ENCODE measurements at regions not wholly inside any gene's neighbourhood (a gene's known extent, or its start where the extent isn't known, plus 50 kb on each side); places are given as distances from the start of the nearest gene placed in this dataset.

- TF ChIP-seq CTCF (conservative IDR thresholded peaks at IDR 0.05) (no peak), ZFX (IDR thresholded peaks at IDR 0.05) (no peak)
These were observed 257.9 kb downstream of the CDH26 start for GRCh38 chr20:60215816-60216730.
